Cardiac muscle cell (in vitro differentiated cells and primary cell): ENCODE measurements at regions not wholly inside any gene's neighbourhood (a gene's known extent, or its start where the extent isn't known, plus 50 kb on each side); places are given as distances from the start of the nearest gene placed in this dataset.

ENCODE experiments used
- DNase-seq, 2 donors: peaks; one replicate each; pipeline versions ENCODE4 v3.0.0 to v3.0.0-alpha.2; 2010 to 2017; ENCODE audit warnings: low read depth in 1 of 2, low spot score in 1 of 2
- H3K27ac ChIP-seq: fragments of 200-600 bp; sonication (generic); 2 replicates; pipeline ENCODE4 v1.5.1; 2016
- H3K27me3 ChIP-seq: fragments of 200-600 bp; sonication (generic); 2 replicates; pipeline ENCODE4 v1.6.0; 2016; ENCODE audit warnings: control low read depth
- H3K36me3 ChIP-seq: fragments of 200-600 bp; sonication (generic); 2 replicates; pipeline ENCODE4 v1.5.1; 2016; ENCODE audit warnings: control low read depth
- H3K4me1 ChIP-seq: fragments of 200-600 bp; sonication (generic); 2 replicates; pipeline ENCODE4 v1.8.1; 2017; ENCODE audit warnings: low read depth, mild to moderate bottlenecking, mixed run types
- H3K4me3 ChIP-seq: fragments of 200-600 bp; sonication (generic); 2 replicates; pipeline ENCODE4 v1.5.1; 2016; ENCODE audit warnings: mild to moderate bottlenecking
- H3K9me3 ChIP-seq: fragments of 200-600 bp; sonication (generic); 2 replicates; pipeline ENCODE4 v1.5.1; 2017; ENCODE audit warnings: low read depth, mild to moderate bottlenecking, control low read depth
- TF ChIP-seq, protein P1 (sequence below): IDR thresholded peaks from 2 replicates; pipeline ENCODE4 v1.5.1; 2012; ENCODE audit warnings: low read depth, mild to moderate bottlenecking, low read length

DNA sequence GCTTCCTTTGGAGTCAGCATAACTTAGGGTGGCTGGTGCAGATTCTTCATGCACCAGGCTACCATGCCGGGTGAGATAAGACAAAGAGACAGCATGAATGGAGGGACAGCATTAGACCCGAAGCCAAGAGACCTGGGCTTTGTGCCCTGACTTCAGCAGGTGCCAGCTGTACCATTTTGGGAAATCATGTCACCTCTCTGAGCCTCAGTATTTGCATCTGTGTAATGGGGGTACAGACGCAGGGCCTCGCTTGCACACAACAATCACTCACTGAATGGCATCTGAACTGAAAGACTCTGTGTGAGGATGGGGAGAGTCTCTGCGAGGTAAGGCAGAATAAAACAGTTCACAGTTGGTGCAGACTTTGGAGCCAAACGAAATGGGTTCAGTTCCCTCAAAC is 1053.7 kb downstream of the VRK1 start:
- H3K27ac ChIP-seq: no peak overlapping the region
- no peaks in the 10 kb centered on the region for H3K9me3 ChIP-seq
- H3K4me3 ChIP-seq: no peak overlapping the region
- H3K4me1 ChIP-seq: peaks cover 6% of the 10 kb centered on the region
- H3K36me3 ChIP-seq: no peaks in the 10 kb centered on the region
- DNase-seq: no peak
- no peaks in the 10 kb centered on the region for H3K27me3 ChIP-seq
- TF ChIP-seq, protein P1, sequence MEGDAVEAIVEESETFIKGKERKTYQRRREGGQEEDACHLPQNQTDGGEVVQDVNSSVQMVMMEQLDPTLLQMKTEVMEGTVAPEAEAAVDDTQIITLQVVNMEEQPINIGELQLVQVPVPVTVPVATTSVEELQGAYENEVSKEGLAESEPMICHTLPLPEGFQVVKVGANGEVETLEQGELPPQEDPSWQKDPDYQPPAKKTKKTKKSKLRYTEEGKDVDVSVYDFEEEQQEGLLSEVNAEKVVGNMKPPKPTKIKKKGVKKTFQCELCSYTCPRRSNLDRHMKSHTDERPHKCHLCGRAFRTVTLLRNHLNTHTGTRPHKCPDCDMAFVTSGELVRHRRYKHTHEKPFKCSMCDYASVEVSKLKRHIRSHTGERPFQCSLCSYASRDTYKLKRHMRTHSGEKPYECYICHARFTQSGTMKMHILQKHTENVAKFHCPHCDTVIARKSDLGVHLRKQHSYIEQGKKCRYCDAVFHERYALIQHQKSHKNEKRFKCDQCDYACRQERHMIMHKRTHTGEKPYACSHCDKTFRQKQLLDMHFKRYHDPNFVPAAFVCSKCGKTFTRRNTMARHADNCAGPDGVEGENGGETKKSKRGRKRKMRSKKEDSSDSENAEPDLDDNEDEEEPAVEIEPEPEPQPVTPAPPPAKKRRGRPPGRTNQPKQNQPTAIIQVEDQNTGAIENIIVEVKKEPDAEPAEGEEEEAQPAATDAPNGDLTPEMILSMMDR: no peak

- no peaks in the 10 kb centered on the region for H3K27me3 ChIP-seq
- no peaks in the 10 kb centered on the region for H3K36me3 ChIP-seq
- H3K9me3 ChIP-seq: no peaks in the 10 kb centered on the region
- no peak overlapping the region for H3K27ac ChIP-seq
- H3K4me1 ChIP-seq: peaks cover 6% of the 10 kb centered on the region
- no peak overlapping the region for H3K4me3 ChIP-seq
- DNase-seq: no peak
- TF ChIP-seq, protein P1: no peak
Measured at GRCh38 chr14:97851428-97851995, 1054.3 kb downstream of the VRK1 start.

DNA sequence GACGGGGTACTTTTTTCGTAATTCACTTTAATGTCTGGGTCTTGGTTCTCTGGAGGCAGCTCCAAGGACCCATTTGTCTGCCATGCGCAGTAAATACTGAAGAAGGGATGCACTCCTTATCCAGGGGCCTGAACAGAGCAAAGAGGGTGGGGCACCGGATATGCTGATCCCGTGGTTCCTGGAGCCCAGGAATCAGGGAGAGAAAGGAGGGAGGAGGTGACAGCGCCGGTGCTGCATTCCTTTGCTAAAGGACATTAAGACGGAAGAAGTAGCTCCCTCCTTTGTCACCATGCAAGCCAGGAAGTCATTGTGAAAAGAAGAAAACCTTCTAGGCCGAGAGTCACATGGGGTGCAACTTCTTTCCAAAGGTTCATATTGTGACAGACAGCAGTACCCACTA is 1057.7 kb downstream of the VRK1 start:
- Histone ChIP-seq H3K36me3 (no peaks in the 10 kb centered on the region), H3K4me1 (no peaks in the 10 kb centered on the region), H3K4me3 (no peak overlapping the region), H3K9me3 (no peaks in the 10 kb centered on the region), H3K27ac (no peak overlapping the region), H3K27me3 (no peaks in the 10 kb centered on the region)
- no peak for DNase-seq
- TF ChIP-seq, protein P1: no peak

DNA sequence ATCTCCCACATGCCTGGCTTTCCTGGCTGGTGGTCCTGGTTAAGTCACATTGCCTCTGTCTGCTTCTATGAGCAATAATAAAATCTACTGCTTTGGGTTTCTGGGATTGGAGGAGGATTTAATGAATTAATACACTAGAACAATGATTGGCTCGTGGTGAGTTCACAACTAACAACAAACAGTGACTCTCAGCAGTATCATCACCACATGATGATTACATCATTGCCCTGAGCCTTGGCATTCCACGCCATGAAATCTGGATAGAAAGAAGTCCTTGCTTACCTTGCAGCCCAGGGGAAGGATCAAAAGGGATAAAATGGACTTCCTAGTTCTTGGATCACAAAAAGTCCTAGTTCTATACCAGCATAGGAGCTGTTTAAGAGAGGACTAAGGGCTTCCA is 1069.0 kb downstream of the VRK1 start:
- Histone ChIP-seq H3K9me3 (no peaks in the 10 kb centered on the region), H3K27ac (no peak overlapping the region), H3K4me1 (no peaks in the 10 kb centered on the region), H3K27me3 (no peaks in the 10 kb centered on the region), H3K4me3 (no peak overlapping the region), H3K36me3 (no peaks in the 10 kb centered on the region)
- TF ChIP-seq, protein P1: no peak
- no peak for DNase-seq

GRCh38 chr14:97866664-97867063 is 1069.5 kb downstream of the VRK1 start:
- H3K27me3 ChIP-seq: no peaks in the 10 kb centered on the region
- no peak overlapping the region for H3K27ac ChIP-seq
- no peak for DNase-seq
- H3K36me3 ChIP-seq: no peaks in the 10 kb centered on the region
- no peak overlapping the region for H3K4me3 ChIP-seq
- no peaks in the 10 kb centered on the region for H3K9me3 ChIP-seq
- TF ChIP-seq, protein P1: no peak
- no peaks in the 10 kb centered on the region for H3K4me1 ChIP-seq

DNA sequence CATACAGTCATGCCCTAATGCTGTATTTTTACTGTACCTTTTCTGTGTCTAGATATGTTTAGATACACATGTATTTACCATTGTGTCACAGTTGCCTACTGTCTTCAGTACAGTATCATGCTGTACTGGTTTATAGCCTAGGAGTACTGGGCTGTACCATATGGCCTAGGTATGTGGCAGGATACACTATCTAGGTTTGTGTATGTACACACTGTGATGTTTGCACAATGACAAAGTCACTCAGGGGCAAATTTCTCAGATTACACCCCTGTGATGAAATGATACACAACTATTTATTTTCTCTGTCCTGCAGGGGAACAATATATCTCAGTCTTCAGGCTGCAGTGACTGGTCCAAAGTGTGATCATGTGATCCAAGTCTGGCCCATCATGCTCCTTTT is 1076.1 kb downstream of the VRK1 start:
- H3K9me3 ChIP-seq: no peaks in the 10 kb centered on the region
- H3K4me3 ChIP-seq: no peak overlapping the region
- TF ChIP-seq, protein P1: no peak
- H3K4me1 ChIP-seq: no peaks in the 10 kb centered on the region
- no peak for DNase-seq
- no peaks in the 10 kb centered on the region for H3K27me3 ChIP-seq
- no peaks in the 10 kb centered on the region for H3K36me3 ChIP-seq
- no peak overlapping the region for H3K27ac ChIP-seq
